Kidney epithelial cell (primary cell): ENCODE measurements at regions not wholly inside any gene's neighbourhood (a gene's known extent, or its start where the extent isn't known, plus 50 kb on each side); places are given as distances from the start of the nearest gene placed in this dataset.

Experiments used
- DNase-seq: peaks from one replicate; pipeline ENCODE4 v3.0.0-alpha.2; 2010; ENCODE audit warnings: low read depth
- H3K27me3 ChIP-seq: 2 replicates; pipeline ENCODE4 v1.6.0; 2011; ENCODE audit warnings: low read length; ENCODE audit not compliant: control insufficient read depth, insufficient read depth
- H3K36me3 ChIP-seq: 2 replicates; pipeline ENCODE4 v1.5.1; 2011; ENCODE audit warnings: low read length; ENCODE audit not compliant: control insufficient read depth, insufficient read depth
- H3K4me3 ChIP-seq: 2 replicates; pipeline ENCODE4 v1.5.1; 2011; ENCODE audit warnings: low read depth, mild to moderate bottlenecking, control low read depth, low read length
- CTCF ChIP-seq: IDR thresholded peaks from 2 replicates; pipeline ENCODE4 v1.5.1; 2011; ENCODE audit warnings: mild to moderate bottlenecking, moderate library complexity, low read length, control low read depth, inconsistent platforms; ENCODE audit not compliant: insufficient read depth, poor library complexity, severe bottlenecking

- TF ChIP-seq CTCF = no peak
- Histone ChIP-seq H3K27me3 (no peaks in the 10 kb centered on the region), H3K36me3 (no peaks in the 10 kb centered on the region), H3K4me3 (no peak overlapping the region)
- no peak for DNase-seq
These were observed 184.4 kb upstream of the SLC39A10 start for GRCh38 chr2:195472501-195473234.

GRCh38 chr2:195471807-195472206, 185.2 kb upstream of the SLC39A10 start:
- Histone ChIP-seq H3K27me3 (no peaks in the 10 kb centered on the region), H3K36me3 (no peaks in the 10 kb centered on the region), H3K4me3 (no peak overlapping the region)
- no peak for DNase-seq
- no peak for TF ChIP-seq CTCF

- no peak for TF ChIP-seq CTCF
- no peaks in the 10 kb centered on the region for H3K36me3 ChIP-seq
- no peak overlapping the region for H3K4me3 ChIP-seq
- DNase-seq = no peak
- H3K27me3 ChIP-seq = no peaks in the 10 kb centered on the region
These were observed 185.9 kb upstream of the SLC39A10 start for GRCh38 chr2:195471163-195471562.

GRCh38 chr2:195470622-195471021, 186.4 kb upstream of the SLC39A10 start:
- Histone ChIP-seq H3K27me3 (no peaks in the 10 kb centered on the region), H3K36me3 (no peaks in the 10 kb centered on the region), H3K4me3 (no peak overlapping the region)
- no peak for TF ChIP-seq CTCF
- no peak for DNase-seq

GRCh38 chr2:195468771-195469170, 188.3 kb upstream of the SLC39A10 start:
- no peaks in the 10 kb centered on the region for H3K27me3 ChIP-seq
- H3K4me3 ChIP-seq = no peak overlapping the region
- H3K36me3 ChIP-seq = no peaks in the 10 kb centered on the region
- DNase-seq = no peak
- TF ChIP-seq CTCF = no peak

- Histone ChIP-seq H3K36me3 (no peaks in the 10 kb centered on the region), H3K27me3 (no peaks in the 10 kb centered on the region), H3K4me3 (no peak overlapping the region)
- DNase-seq = no peak
- TF ChIP-seq CTCF = no peak
These were observed 190.6 kb upstream of the SLC39A10 start for GRCh38 chr2:195466427-195466826.
